HG03442 (cell line): ENCODE measurements at regions not wholly inside any gene's neighbourhood (a gene's known extent, or its start where the extent isn't known, plus 50 kb on each side); places are given as distances from the start of the nearest gene placed in this dataset.

Experiments used
- ATAC-seq: cut with Tn5 transposase; IDR thresholded peaks from one replicate; pipeline ENCODE4 v1.9.1; 2021; ENCODE audit warnings: mild to moderate bottlenecking, moderate library complexity; ENCODE audit not compliant: unreplicated experiment

DNA sequence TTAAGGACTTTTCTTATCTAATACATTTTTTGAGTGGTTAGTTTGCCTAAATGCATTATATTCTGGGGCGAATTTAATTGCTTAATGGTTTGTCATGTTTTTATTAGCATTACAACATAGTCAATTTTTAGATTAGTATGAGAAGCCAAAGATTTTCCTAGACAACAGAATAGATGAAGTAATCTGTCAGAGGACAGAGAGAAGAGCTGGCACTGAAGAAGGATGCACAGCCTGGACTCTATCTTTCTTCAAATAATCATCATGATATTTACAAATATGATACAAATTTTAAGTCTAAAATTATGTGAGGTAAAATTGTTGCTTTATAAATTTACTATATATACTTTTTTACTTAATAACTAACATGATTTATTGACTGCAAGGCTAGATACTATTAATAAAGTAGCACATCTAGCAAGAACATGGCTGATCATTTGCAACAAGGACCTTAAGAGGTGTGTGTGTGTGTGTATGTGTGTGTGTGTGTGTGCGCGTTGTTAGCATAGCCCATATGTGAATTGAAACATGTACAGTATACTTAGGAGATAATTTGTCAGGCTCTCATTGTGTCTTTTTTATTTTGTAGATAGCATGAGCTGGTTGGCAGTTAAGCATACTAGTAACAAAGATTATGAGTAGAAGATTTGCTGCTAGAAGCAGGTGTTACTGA, 752.2 kb downstream of the DCDC2C start:
- no peak for ATAC-seq

DNA sequence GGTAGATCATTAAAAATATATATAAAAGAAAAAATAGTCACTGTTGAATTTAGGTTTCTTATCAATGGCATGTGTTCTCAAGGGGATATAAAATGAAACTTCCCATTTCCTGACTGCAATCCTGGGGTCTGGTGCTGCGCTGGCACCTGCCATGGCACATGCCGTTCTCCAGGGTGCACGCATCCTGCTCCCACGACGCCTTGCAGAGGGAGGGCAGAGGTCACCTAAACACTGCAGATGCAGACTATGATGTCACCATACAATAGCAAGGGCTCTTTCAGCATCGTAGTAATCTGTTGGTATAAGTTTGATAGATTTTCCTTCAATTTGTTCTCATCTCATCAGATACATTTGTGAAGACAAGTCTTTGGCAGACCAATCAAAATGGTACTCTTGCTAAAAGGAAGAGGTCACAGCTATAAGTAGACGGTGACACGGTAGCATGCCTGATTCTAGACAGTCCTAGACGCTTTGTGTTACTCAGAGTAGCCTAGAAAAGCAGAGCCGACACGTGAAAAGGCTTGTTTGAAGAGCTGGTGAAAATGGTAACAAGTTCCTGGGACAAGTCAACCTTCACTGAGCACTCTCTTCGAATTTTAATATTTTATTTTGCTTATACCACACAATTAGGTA, 761.4 kb downstream of the DCDC2C start:
- ATAC-seq: no peak

DNA sequence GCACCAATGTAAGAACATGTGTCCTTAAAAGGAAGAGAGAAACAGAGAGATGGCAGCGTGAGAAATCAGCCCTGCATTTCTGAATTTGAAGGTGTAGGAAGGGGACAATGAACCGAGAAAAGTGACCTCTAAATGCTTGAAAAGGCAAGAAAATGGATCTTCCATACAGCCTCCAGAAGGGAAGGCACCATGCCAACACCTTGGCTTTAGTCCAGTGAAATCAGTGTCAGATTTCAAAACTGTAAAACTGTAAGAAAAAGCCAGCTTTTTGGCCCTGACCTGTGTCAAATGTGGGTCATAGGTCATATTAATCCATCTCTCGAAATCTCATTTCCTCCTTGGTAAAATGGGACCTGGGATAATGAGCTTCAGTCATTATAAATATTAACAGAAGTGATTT, 762.3 kb downstream of the DCDC2C start:
- ATAC-seq: no peak

DNA sequence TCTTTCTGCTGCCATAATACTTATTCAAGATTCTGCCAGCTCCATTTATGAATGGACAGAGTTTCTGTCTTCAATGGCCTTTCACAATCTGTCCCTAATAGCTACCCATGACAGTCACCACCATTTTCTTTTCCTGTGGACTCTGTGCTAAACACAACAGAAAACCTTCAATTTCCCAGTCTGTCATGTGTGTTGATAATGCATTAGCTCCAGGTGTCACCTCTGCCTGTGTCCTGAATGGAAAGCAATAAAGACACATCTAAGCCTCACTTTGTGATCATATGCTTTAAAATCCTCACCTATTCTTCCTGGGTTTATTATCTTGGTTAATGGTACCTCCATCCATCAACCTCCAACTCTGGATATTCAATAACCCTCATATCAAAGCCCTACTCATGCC, 772.2 kb downstream of the DCDC2C start:
- ATAC-seq: no peak

DNA sequence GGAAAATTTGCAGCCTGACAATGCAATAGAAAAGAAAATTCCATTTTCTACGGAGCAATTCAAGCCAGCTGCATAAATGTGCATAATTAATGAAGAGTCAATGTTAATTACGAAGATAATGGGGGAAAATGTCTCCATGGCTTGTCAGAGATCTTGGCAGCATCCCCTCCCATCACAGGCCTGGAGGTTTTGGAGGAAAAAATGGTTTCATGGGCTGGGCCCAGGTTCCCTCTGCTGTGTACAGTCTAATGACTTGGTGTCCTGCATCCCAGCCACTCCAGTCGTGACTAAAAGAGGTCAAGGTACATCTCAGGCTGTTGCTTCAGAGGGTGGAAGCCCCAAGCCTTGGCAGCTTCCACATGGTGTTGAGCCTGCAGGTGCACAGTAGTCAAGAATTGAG, 779.7 kb downstream of the DCDC2C start:
- ATAC-seq: no peak

DNA sequence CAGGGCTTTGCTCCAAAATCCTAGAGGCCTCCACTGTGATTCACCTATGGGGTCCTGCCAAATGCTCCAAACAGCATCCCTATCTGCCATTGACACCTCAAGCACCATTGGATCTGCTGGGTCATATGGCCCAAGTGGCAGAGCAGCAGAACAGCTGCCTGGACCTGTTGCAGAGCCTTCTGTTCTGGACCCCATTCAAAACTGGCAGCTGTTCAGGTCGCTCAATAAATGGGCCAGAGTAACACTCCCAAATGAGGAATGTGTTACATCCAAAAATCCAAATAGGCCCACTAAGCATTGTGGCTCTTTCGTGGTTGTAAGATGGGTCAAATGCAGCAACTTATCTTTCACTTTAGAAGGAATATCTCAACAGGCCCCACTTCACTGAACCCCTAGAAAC, 783.6 kb downstream of the DCDC2C start:
- ATAC-seq: no peak

DNA sequence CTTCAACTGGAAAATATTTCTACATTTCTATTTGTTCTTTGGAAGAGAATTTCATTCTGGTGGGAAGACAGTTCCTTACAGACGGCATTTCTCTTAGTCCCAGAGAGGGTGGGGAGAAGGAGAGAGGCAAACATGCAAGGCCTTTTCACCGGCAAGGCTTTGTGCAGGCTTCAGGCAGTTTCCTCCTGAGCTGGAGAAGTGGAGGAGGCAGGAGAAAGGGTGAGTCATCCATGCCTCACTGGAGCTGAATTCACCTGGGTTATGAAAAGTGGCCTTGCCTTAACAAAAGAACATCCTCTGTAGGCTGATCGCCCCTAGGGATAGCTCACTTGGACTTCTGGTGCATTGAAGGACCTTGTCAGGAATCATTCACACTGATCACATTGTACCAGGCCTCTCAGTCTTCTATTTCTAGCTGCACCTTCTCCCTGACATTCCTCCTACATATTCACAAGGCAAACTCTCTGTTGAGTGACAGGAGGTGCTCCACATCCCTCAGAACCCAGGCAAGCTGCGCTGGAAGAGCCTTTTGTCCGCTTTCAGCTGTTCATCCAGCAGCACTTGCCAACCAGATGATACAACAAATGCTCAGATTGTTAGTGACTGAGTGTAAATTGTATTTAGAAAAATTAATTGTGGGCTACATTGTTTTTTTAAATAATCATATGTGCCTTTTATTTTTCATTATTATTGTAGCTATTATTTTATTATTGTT, 796.1 kb downstream of the DCDC2C start:
- ATAC-seq: no peak

DNA sequence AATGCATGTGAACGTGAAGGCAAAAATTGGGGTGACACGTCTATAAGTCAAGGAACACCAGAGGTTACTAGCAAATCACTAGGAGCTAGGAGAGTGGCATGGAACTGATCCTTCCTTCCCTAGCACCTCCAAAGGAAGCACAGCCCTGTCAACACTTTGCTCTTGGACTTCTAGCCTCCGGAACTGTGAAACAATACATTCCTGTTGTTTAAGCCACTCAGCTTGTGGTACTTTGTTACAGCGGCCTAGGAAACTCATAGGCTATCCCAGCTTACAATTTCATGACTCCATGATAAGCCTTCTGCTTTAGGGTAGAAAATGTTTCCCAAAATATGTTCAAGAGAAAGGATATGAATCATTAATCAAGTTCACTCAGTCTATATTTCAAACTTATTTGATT, 798.1 kb downstream of the DCDC2C start:
- ATAC-seq: no peak

DNA sequence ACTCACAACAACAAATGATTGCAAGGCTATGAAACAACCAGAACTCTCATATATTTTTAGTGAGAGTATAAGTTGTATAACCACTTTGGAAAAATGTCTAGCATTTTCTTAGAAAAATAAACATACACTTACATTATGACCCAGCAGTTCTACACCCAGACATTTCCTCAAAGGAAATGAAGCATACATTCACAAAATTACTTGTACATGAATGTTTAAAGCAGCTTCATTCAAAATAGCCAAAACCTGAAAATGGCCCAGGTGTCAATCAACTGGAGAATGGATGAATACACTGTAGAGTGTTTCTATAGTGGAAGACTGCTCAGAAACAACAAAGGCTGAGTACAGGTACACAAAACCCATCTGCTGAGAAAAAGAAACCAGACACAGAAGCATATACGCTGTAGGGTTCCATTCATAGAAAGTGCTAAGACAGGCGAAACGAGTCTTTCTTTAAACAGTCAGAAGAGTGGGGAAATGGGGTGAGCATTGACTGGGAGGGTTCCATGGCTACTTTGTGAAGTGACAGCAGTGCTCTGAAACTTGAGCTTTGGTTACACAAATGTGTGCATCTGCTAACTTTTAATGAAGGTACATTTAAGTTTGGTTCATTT, 799.0 kb downstream of the DCDC2C start:
- no peak for ATAC-seq

DNA sequence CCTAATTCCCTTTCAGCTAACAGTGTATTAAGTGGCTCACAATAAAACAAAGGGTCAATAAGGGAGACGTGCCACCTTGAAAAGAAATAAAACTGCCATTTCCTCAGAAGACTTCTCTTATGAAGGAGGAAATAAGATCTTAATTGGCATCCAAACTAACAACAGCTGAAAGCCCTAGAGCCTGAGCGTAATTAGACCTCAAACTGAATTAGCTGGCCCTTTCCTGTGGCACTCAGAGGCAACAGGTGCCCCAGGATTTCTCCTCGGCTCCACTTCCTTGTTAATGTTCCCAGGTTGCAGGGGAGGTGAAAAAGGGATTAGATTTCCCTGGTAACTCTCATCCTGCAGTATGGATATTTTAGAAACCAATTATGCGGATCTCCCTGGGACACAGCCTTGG, 804.3 kb downstream of the DCDC2C start:
- no peak for ATAC-seq

DNA sequence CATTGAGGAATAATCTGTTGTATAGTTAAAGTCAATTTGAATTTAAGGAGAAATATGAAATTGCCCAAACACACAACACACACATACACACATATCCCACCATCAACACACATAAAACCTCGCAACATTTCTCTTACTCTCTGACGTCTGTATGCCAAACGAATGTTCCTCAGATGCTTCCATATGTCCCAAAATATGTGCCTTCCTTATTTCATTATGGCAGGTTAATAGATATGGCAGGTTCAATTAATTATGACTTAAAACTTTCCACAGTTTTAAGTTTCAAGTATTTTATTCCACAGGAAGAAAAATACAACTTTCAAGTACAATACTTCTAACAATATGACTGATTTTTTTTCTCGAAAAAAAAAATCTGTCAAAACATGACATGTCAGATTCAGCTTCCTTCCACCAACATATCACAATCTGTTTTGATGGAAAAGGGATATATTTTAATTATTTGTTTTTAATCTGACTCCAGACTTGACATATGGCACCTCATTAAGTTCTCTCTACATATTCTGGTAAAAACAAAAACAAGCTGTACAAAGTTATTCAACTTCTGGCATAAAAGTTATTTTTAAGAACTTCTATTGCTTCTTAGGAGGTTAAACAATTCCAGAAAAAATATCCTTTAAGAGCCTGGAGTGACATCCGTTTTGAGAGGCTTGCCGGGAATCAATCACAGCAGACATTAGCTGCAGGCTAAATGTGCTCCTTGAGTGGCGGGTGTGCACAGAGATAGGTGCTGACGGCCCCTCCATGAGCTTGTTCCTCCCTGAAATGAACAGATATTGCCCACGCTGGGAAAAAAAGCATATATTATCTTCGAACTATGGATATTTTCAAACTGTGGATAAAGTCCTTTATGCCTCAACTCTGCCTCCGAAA, 812.7 kb downstream of the DCDC2C start:
- no peak for ATAC-seq

DNA sequence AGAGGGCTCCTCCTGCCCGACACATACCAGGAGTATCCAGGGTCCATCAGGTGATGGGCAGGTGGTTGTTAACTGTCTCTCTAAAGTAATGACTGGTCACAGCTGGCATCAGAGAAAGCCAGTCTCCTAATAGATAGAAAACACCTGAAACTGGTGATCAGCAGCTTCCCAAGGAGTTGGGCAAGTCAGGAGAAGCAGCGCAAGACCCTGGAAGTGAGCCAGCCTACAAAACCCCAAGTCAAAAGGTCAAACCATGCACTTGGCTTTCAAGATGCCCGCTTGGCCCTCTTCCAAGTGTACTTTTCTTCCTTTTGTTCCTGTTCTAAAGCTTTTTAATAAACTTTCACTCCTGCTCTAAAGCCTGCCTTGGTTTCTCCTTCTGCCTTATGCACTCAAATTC, 815.2 kb downstream of the DCDC2C start:
- ATAC-seq: no peak

DNA sequence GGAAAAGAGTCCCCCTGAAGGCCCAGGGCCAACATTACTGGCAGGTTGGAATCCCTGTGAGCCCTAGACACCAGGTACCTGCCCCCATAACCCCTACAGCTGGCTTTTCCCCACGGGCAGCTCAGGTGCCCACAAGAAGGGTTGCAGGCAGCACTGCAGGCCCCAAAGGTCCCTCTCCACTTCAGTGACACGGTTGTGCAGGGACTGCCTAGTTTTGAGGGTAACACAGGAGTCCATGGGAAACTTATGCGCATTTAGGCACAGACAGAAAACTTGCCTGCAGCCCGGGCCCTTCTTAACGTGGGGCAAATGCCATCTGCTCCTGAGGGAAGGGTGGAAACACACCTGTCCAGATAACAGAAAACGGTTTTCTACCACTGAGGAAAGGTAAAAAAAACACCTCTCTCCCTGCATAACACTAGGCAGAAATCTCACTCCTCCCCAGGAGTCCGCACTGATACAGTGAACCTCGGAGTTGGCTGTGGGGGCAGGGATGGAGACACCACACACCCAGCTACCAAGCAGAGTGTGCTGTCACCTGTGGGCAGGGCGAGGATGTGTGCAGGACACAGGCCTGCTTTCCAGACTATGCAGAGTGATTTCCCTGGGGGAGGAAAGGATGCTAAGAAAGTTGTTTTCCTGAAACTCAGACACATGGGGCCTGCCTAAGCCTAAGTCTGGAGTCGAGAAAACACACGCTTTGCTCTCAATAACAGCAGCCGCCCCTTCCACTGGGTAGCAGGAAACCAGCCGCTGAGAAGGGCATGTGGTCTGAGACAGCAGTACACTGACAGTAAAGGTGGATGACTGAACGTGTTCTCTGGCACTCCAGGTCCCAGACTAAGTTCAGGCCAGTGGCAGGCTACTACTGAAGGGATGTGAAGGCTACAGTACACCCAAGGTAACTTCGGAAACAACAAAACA, 819.4 kb downstream of the DCDC2C start:
- no peak for ATAC-seq

DNA sequence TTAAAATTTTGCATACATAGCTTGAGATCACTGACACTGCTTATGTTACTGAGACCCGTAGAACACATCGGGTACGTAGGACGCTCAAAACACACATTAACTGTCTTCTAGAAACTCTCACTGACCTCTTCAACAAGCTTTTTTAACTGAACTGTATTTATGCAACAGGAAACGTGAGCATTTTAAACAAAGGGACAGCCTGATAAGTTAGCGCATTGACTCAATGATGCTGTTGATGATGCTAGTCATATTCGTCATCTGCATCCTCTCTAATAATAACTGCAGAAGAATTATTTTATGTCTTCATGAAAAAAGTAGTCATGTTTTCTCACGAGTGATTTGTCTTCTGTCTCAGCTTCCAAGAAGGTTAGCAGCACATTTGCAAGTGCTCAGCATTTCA, 824.0 kb downstream of the DCDC2C start:
- ATAC-seq: no peak

DNA sequence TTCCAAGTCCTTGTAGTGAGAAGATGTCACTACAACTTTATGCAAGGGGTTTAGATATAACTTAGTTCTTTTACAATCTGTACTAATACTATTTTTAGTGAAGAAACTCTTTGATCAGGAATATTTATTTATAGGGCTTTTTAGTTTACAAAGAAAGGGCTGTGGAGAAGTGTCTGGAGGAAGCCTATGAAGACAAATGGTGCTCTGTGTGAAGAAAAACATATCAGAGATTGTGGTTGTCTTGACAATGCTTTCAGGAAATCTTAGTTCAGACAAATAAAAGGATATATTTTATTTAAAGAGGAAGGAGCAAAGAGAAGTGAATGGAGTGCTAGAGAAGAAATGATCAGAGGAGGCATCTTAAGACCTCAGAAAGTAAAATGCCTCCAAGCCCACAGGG, 824.9 kb downstream of the DCDC2C start:
- no peak for ATAC-seq

DNA sequence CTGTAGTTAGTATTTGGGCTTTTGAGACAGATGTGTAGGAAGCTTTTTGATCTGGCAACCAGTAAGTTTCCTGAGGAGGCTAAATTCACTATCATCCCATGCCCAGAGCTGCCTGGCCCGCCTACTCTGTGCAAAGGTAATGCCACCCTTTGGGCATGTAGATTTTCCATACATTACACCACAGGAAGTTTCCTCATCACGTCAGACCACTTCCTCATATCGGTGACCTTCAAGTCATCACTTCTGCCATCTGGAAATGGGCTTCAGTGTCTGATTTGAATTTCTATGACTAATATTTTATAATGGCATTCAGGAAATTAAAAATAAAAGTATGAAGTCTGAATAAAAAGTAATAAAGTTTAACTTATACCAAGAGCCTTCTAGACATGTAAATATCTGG, 825.4 kb downstream of the DCDC2C start:
- no peak for ATAC-seq

DNA sequence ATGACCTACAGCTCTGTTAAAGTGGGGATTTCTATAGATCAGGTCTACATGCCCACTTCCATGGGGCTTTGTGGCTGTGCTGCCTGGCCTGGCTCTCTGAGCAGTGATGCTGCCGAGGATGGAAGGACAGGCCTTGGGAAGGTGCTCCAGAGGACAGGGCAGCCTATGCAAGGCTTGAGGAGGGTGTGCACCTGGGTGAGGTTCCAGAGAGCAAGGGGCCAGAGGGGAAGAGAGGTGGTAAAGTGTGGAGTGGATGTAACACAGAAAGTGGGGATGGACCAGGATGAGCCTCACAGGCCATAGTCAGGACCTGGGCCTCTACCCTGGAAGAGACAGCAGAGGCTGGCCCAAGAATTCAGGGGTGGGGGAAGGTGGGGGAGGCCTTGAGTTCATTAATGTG, 826.4 kb downstream of the DCDC2C start:
- ATAC-seq: no peak

DNA sequence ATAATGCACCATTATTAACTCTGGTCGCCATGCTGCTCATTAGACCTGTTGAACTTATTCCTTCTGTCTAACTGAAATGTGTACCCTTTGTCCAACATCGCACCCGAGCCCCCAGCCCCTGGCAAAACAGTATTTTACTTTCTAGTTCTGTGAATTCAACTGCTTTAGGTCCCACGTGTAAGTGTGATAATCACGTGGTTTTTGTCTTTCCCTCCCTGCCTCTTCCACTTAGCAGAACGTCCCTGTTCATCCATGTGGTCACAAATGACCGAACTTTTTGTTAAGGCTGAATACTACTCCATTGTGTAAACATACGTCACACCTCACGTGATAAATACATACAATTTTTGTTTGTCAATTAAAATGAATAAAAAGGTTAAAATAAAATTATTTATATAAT, 826.9 kb downstream of the DCDC2C start:
- ATAC-seq: no peak

DNA sequence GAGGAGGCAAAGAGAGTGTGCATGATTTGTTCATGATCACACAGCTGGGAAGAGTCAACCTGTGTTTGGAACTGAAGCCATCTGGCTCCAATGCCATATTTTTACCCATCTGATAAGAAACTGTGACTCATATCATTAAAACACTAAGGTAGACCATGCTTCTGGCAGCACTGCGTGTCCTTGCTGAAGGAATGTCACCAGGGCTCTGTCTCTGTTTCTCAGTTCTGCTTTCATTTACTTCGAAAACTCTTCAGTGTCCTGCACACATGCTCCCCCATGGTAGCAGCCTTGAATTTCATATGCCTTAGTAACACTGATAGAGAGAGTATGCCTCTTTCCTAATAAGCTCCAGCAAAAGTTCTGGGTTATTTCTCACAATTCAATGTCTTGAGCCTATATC, 830.4 kb downstream of the DCDC2C start:
- ATAC-seq: no peak

DNA sequence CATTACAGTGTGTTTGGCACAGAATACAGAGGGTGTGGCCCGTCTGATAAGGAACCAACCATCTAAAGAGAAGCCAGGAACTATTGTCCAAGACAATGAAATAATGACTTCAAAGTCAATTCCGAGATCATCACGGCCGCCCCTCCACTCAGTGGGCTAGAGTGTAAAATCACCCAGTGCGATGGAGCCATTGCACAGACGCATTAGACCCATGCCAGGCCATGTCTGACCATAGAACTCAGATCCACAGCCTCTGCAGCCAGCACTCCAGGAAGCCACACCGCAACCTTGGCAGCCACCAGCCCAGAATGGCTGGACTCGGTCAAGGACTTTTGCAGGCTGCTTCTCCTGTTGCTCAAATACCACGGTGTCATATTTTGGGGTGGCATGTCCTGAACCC, 835.7 kb downstream of the DCDC2C start:
- no peak for ATAC-seq
